GM12878 (cell line): ENCODE measurements at regions not wholly inside any gene's neighbourhood (a gene's known extent, or its start where the extent isn't known, plus 50 kb on each side); places are given as distances from the start of the nearest gene placed in this dataset.

Experiments used
- ATAC-seq: fragments of 200-7000 bp; cut with Tn5 transposase; 3 replicates; pipeline ENCODE4 v1.9.1; 2020; ENCODE audit warnings: mild to moderate bottlenecking, moderate library complexity
- BruUV-seq: library from RNA; stranded (reverse); fragments of 400-500 nt; replicated peaks from 2 replicates; lab custom pipeline; 2021; lab: Mats Ljungman, UMichigan
- CTCF ChIA-PET: fragments of 300-600 bp; sonication (Branson Sonifier 250); formaldehyde crosslinking; extraction: SDS; loops from one replicate; lab custom pipeline; 2021; ENCODE audit warnings: inconsistent platforms; lab: Yijun Ruan, JAX
- POLR2A ChIA-PET: fragments of 350-600 bp; formaldehyde crosslinking; extraction: SDS; loops from one replicate; lab custom pipeline; 2021; ENCODE audit warnings: inconsistent platforms; lab: Charles Lee
- RAD21 ChIA-PET: fragments of 300-600 bp; sonication (Branson Sonifier 250); formaldehyde crosslinking; loops from one replicate; lab custom pipeline; 2023; ENCODE audit warnings: antibody characterized with exemption; ENCODE audit not compliant: unreplicated experiment; lab: Charles Lee
- SMC1A ChIA-PET: fragments of 300-600 bp; sonication (Branson Sonifier 250); formaldehyde crosslinking; loops from one replicate; lab custom pipeline; 2023; ENCODE audit not compliant: unreplicated experiment, uncharacterized antibody; lab: Charles Lee
- DNase-seq: peaks from one replicate; pipeline ENCODE4 v3.0.0-alpha.2; 2011; ENCODE audit warnings: low read depth, low spot score
- FAIRE-seq: peaks from 3 replicates; lab custom pipeline; 2011; peaks lifted over from hg19 to GRCh38; lab: Jason Lieb, UNC
- H2AFZ ChIP-seq: 2 replicates; pipeline ENCODE4 v1.6.0; 2011; ENCODE audit warnings: low read depth, low read length, control low read depth; ENCODE audit not compliant: control insufficient read depth
- H3K27ac ChIP-seq: 2 replicates; pipeline ENCODE4 v1.5.1; 2011; ENCODE audit warnings: control low read depth; ENCODE audit not compliant: control insufficient read depth, insufficient read depth
- H3K27me3 ChIP-seq, 2 experiments: replicated peaks in 1 of 2; 2 replicates each; pipeline versions ENCODE4 v1.6.0 to v1.6.1; 2011; ENCODE audit warnings: low read length in 1 of 2; ENCODE audit not compliant: control insufficient read depth in 2 of 2, insufficient read depth in 2 of 2
- H3K36me3 ChIP-seq, 2 experiments: 2 replicates each; pipeline ENCODE4 v1.5.1; 2011; ENCODE audit warnings: low read length in 1 of 2; ENCODE audit not compliant: control insufficient read depth in 2 of 2, insufficient read depth in 2 of 2
- H3K4me1 ChIP-seq: 2 replicates; pipeline ENCODE4 v1.6.1; 2011; ENCODE audit warnings: mild to moderate bottlenecking, low read length, moderate library complexity, mixed read lengths; ENCODE audit not compliant: control insufficient read depth, insufficient read depth
- H3K4me2 ChIP-seq: 2 replicates; pipeline ENCODE4 v1.6.0; 2011; ENCODE audit warnings: control low read depth; ENCODE audit not compliant: control insufficient read depth, insufficient read depth
- H3K4me3 ChIP-seq: fragments of 200-600 bp; sonication (generic); 2 replicates; pipeline ENCODE4 v1.5.1; 2016
- H3K79me2 ChIP-seq: 2 replicates; pipeline ENCODE4 v1.6.0; 2011; ENCODE audit warnings: low read length; ENCODE audit not compliant: control insufficient read depth, insufficient read depth
- H3K9ac ChIP-seq: 2 replicates; pipeline ENCODE4 v1.8.0; 2011; ENCODE audit warnings: low read length, control low read depth, mixed read lengths; ENCODE audit not compliant: control insufficient read depth, insufficient read depth
- H3K9me3 ChIP-seq: replicated peaks from 3 replicates; pipeline ENCODE4 v1.5.1; 2011; ENCODE audit warnings: mild to moderate bottlenecking, low read length; ENCODE audit not compliant: control insufficient read depth, insufficient read depth
- H4K20me1 ChIP-seq: 2 replicates; pipeline ENCODE4 v1.6.0; 2011; ENCODE audit not compliant: control insufficient read depth, insufficient read depth
- ASH2L ChIP-seq: fragments of 300-600, 200-600 bp; sonication (generic); IDR thresholded peaks from 2 replicates; pipeline ENCODE4 v1.6.1; 2017; ENCODE audit warnings: low read depth, mild to moderate bottlenecking, borderline replicate concordance
- CBX5 ChIP-seq: sonication (generic); IDR thresholded peaks from 2 replicates; pipeline ENCODE4 v1.6.1; 2016; ENCODE audit warnings: low read depth, moderate library complexity, mild to moderate bottlenecking, inconsistent platforms
- CEBPZ ChIP-seq: fragments of 150-350 bp; IDR thresholded peaks from 2 replicates; pipeline ENCODE4 v1.6.1; 2016; ENCODE audit warnings: low read depth, low read length
- HCFC1 ChIP-seq: fragments of 150-350 bp; IDR thresholded peaks from 2 replicates; pipeline ENCODE4 v1.6.1; 2014; ENCODE audit warnings: low read length
- IKZF2 ChIP-seq, 2 experiments: fragments of 450-650 bp; IDR thresholded peaks; 2 replicates each; pipeline ENCODE4 v1.6.1; 2017; ENCODE audit warnings: mild to moderate bottlenecking in 2 of 2, moderate library complexity in 2 of 2
- IRF5 ChIP-seq: fragments of 450-650 bp; IDR thresholded peaks from 2 replicates; pipeline ENCODE4 v1.6.1; 2017; ENCODE audit warnings: borderline replicate concordance
- KAT2A ChIP-seq: conservative IDR thresholded peaks from 2 replicates; pipeline ENCODE4 v1.6.1; 2011; ENCODE audit warnings: low read depth, low read length; ENCODE audit not compliant: control insufficient read depth
- KDM1A ChIP-seq: fragments of 200-600 bp; sonication (generic); IDR thresholded peaks from 2 replicates; pipeline ENCODE4 v1.6.1; 2016; ENCODE audit warnings: borderline replicate concordance
- NFYA ChIP-seq: IDR thresholded peaks from 2 replicates; pipeline ENCODE4 v1.6.1; 2011; ENCODE audit warnings: low read depth, mild to moderate bottlenecking, low read length, improper control_type of control experiment, borderline replicate concordance
- PAX8 ChIP-seq: fragments of 450-650 bp; IDR thresholded peaks from 2 replicates; pipeline ENCODE4 v1.6.1; 2017; ENCODE audit warnings: mild to moderate bottlenecking, moderate library complexity
- RFX5 ChIP-seq: IDR thresholded peaks from 2 replicates; pipeline ENCODE4 v1.6.1; 2011; ENCODE audit warnings: low read depth, low read length, improper control_type of control experiment
- SP1 ChIP-seq: IDR thresholded peaks from one replicate; pipeline ENCODE4 v1.6.1; 2011; ENCODE audit warnings: low read depth, low read length
- TARDBP ChIP-seq: IDR thresholded peaks from 2 replicates; pipeline ENCODE4 v1.6.1; 2016; ENCODE audit warnings: borderline replicate concordance
- WRNIP1 ChIP-seq: IDR thresholded peaks from 2 replicates; pipeline ENCODE4 v1.6.1; 2011; ENCODE audit warnings: low read depth, low read length, improper control_type of control experiment, borderline replicate concordance
- ZBTB11 ChIP-seq: fragments of 450-650 bp; formaldehyde crosslinking; IDR thresholded peaks from 2 replicates; pipeline ENCODE4 v1.5.0; 2022; ENCODE audit warnings: mild to moderate bottlenecking, missing genetic modification characterization
- ZNF622 ChIP-seq: fragments of 450-650 bp; IDR thresholded peaks from 2 replicates; pipeline ENCODE4 v1.6.1; 2017; ENCODE audit warnings: mild to moderate bottlenecking, inconsistent platforms
- in situ Hi-C: fragments of 300-500 bp; cut with MboI; formaldehyde crosslinking; loops from 9 replicates; pipeline ENCODE4 v1.14.3; 2018; ENCODE audit warnings: mixed read lengths
- intact Hi-C: fragments of 100-400 bp; cut with micrococcal nuclease; formaldehyde crosslinking; loops from one replicate; pipeline ENCODE4 v1.14.2; 2022; ENCODE audit not compliant: unreplicated experiment

GRCh38 chr1:187276677-187277076 is 447.9 kb downstream of the PLA2G4A start:
- intact Hi-C loops (no loop called here), in situ Hi-C loops (no loop called here)
- Histone ChIP-seq H3K36me3 (no peaks in the 10 kb centered on the region), H2AFZ (no peak overlapping the region), H3K79me2 (no peaks in the 10 kb centered on the region), H3K27me3 (no peaks in the 10 kb centered on the region), H3K27ac (no peak overlapping the region), H3K4me1 (no peaks in the 10 kb centered on the region), H3K4me2 (no peak overlapping the region), H4K20me1 (no peaks in the 10 kb centered on the region), H3K9me3 (no peaks in the 10 kb centered on the region), H3K4me3 (no peak overlapping the region), H3K9ac (no peak overlapping the region)
- CTCF ChIA-PET, result no interaction called here
- RAD21 ChIA-PET, result no interaction called here
- no peak for DNase-seq
- no TSS peak for BruUV-seq
- SMC1A ChIA-PET, result no interaction called here
- no peak for FAIRE-seq
- ATAC-seq, result no peak
- POLR2A ChIA-PET, result no interaction called here
- TF ChIP-seq NFYA (no peak), IKZF2 (IDR thresholded peaks at IDR 0.05) (no peak), ZBTB11 (CRISPR knock-in tag) (no peak), CEBPZ (no peak), RFX5 (no peak), KDM1A (no peak), CBX5 (no peak), IRF5 (no peak), TARDBP (no peak), KAT2A (no peak), ZNF622 (no peak), ASH2L (no peak), HCFC1 (no peak), PAX8 (no peak), WRNIP1 (no peak), SP1 (no peak)
